H1 (cell line): ENCODE measurements at regions not wholly inside any gene's neighbourhood (a gene's known extent, or its start where the extent isn't known, plus 50 kb on each side); places are given as distances from the start of the nearest gene placed in this dataset.

Source experiments
- ATF2 ChIP-seq: IDR thresholded peaks from 2 replicates; pipeline ENCODE4 v1.6.1; 2012; ENCODE audit warnings: low read length, inconsistent platforms
- GABPA ChIP-seq: IDR thresholded peaks from 2 replicates; pipeline ENCODE4 v1.6.1; 2011; ENCODE audit warnings: mild to moderate bottlenecking, low read length, moderate library complexity, borderline replicate concordance; ENCODE audit not compliant: insufficient read depth

DNA sequence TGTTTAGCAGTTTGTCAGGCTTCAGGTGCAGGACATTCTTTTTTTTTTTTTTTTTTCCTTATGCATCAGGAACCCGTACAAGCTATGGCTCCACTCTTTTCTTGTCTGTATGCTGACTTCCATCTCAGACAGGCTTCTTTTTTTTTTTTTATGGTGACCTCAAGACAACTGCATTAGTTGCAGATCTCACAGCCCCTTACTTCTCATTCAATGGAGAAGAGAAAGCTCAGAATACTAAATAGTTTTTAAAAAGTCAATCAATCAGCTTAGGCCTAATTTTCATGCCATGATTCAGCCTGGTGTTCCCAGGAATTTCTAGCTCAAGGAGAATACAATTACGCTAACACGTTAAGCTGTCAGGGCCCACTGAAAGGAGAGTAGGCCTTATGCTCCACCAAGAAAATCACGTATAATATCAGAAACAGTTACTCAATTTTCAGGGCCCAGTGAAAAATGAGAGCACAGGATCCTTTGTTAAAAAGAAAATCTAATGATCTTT lies 1596.0 kb upstream of the MIR17HG start (continued):
- TF ChIP-seq ATF2 (no peak), GABPA (no peak)
- TF ChIP-seq, all 59 proteins: peak for 0
